CD4-positive, alpha-beta memory T cell (primary cell): ENCODE measurements at regions not wholly inside any gene's neighbourhood (a gene's known extent, or its start where the extent isn't known, plus 50 kb on each side); places are given as distances from the start of the nearest gene placed in this dataset.
"Not testable (repeated sequence)": the region's sequence is repeated elsewhere in the genome, so short reads cannot be mapped to it uniquely, and the experiment has no call there.

ENCODE experiments used
- CTCF ChIA-PET: fragments of 350-600 bp; sonication (Branson Sonifier 250); formaldehyde crosslinking; loops from one replicate; lab custom pipeline; 2021; ENCODE audit warnings: inconsistent platforms; ENCODE audit not compliant: partially characterized antibody; lab: Charles Lee
- POLR2A ChIA-PET: fragments of 350-600 bp; sonication (Branson Sonifier 250); formaldehyde crosslinking; loops from one replicate; lab custom pipeline; 2021; ENCODE audit not compliant: partially characterized antibody; lab: Charles Lee
- DNase-seq, 5 donors: peaks; one replicate each; pipeline versions ENCODE4 v3.0.0 to v3.0.0-alpha.2; 2020 to 2022; ENCODE audit warnings: mixed read lengths in 1 of 5
- H3K27ac ChIP-seq: one replicate; pipeline ENCODE4 v1.7.0; 2013; ENCODE audit warnings: low read depth, low read length
- H3K27me3 ChIP-seq: 2 replicates; pipeline ENCODE4 v1.7.0; 2013; ENCODE audit warnings: mild to moderate bottlenecking, low read length, moderate library complexity; ENCODE audit not compliant: insufficient read depth
- H3K36me3 ChIP-seq: 2 replicates; pipeline ENCODE4 v1.7.0; 2013; ENCODE audit warnings: mild to moderate bottlenecking, low read length, moderate library complexity; ENCODE audit not compliant: insufficient read depth
- H3K4me1 ChIP-seq: 2 replicates; pipeline ENCODE4 v1.7.0; 2013; ENCODE audit warnings: mild to moderate bottlenecking, low read length, moderate library complexity; ENCODE audit not compliant: insufficient read depth
- H3K4me3 ChIP-seq, 2 donors: one replicate each; pipeline ENCODE4 v1.7.0; 2013; ENCODE audit warnings: low read length in 2 of 2, mild to moderate bottlenecking in 1 of 2
- H3K9me3 ChIP-seq, 2 donors: one replicate each; pipeline ENCODE4 v1.7.0; 2013; ENCODE audit warnings: low read length in 2 of 2, control low read depth in 1 of 2; ENCODE audit not compliant: control insufficient read depth in 1 of 2
- H3K27ac Mint-ChIP-seq, 7 donors: one replicate each; pipeline ENCODE4 v1.8.0; 2020 to 2021; ENCODE audit warnings: mixed read lengths in 7 of 7, mild to moderate bottlenecking in 6 of 7, inconsistent platforms in 3 of 7, moderate library complexity in 3 of 7
- H3K27me3 Mint-ChIP-seq, 2 donors: one replicate each; pipeline ENCODE4 v1.8.0; 2020 to 2021; ENCODE audit warnings: mixed read lengths in 2 of 2
- H3K36me3 Mint-ChIP-seq, 2 donors: one replicate each; pipeline ENCODE4 v1.8.0; 2020 to 2021; ENCODE audit warnings: mixed read lengths in 2 of 2, inconsistent platforms in 1 of 2, mild to moderate bottlenecking in 1 of 2
- H3K4me1 Mint-ChIP-seq, 4 donors: one replicate each; pipeline ENCODE4 v1.8.0; 2020 to 2021; ENCODE audit warnings: mixed read lengths in 4 of 4, mild to moderate bottlenecking in 1 of 4
- H3K4me3 Mint-ChIP-seq, 8 donors: one replicate each; pipeline ENCODE4 v1.8.0; 2020 to 2021; ENCODE audit warnings: mixed read lengths in 8 of 8, mild to moderate bottlenecking in 7 of 8, moderate library complexity in 6 of 8, inconsistent platforms in 3 of 8
- H3K9me3 Mint-ChIP-seq, 8 donors: one replicate each; pipeline ENCODE4 v1.8.0; 2020 to 2021; ENCODE audit warnings: mixed read lengths in 8 of 8, mild to moderate bottlenecking in 5 of 8, inconsistent platforms in 3 of 8, moderate library complexity in 1 of 8
- intact Hi-C: fragments of 100-400 bp; cut with micrococcal nuclease; formaldehyde crosslinking; loops from one replicate; pipeline ENCODE4 v1.15.1; 2023

GRCh38 chr6:140711019-140711613 lies 1336.7 kb upstream of the CITED2 start:
- Histone ChIP-seq H3K4me1 (no peaks in the 10 kb centered on the region), H3K27me3 (no peaks in the 10 kb centered on the region), H3K4me3 (no peak overlapping the region), H3K36me3 (no peaks in the 10 kb centered on the region), H3K27ac (no peak overlapping the region), H3K9me3 (no peaks in the 10 kb centered on the region)
- intact Hi-C loops = no loop called here
- H3K4me3 Mint-ChIP-seq = no peak overlapping the region
- H3K36me3 Mint-ChIP-seq = no peaks in the 10 kb centered on the region
- H3K4me1 Mint-ChIP-seq = no peaks in the 10 kb centered on the region
- CTCF ChIA-PET = no interaction called here
- POLR2A ChIA-PET = no interaction called here
- H3K27ac Mint-ChIP-seq = no peak overlapping the region
- H3K27me3 Mint-ChIP-seq = no peaks in the 10 kb centered on the region
- peaks cover 0 to 6% (median under 1%) of the 10 kb centered on the region in 8 donors for H3K9me3 Mint-ChIP-seq
- no peak for DNase-seq

GRCh38 chr6:140708441-140708840 lies 1334.0 kb upstream of the CITED2 start:
- Mint-ChIP-seq H3K4me1 (no peaks in the 10 kb centered on the region), H3K27ac (no peak overlapping the region), H3K36me3 (no peaks in the 10 kb centered on the region), H3K9me3 (peaks cover 0 to 2% (median 0%) of the 10 kb centered on the region in 8 donors), H3K27me3 (peaks cover 0 to 1% of the 10 kb centered on the region in 2 donors), H3K4me3 (no peak overlapping the region)
- intact Hi-C loops = no loop called here
- ChIA-PET POLR2A (no interaction called here), CTCF (no interaction called here)
- H3K36me3 ChIP-seq = no peaks in the 10 kb centered on the region
- DNase-seq = no peak
- no peaks in the 10 kb centered on the region for H3K4me1 ChIP-seq
- no peak overlapping the region for H3K4me3 ChIP-seq
- H3K9me3 ChIP-seq = no peaks in the 10 kb centered on the region
- H3K27ac ChIP-seq = no peak overlapping the region
- no peaks in the 10 kb centered on the region for H3K27me3 ChIP-seq

- DNase-seq, CTCF ChIA-PET, H3K36me3 ChIP-seq, H3K4me1 Mint-ChIP-seq, H3K4me1 ChIP-seq, H3K27ac Mint-ChIP-seq, H3K27ac ChIP-seq, H3K9me3 ChIP-seq, intact Hi-C loops, H3K27me3 ChIP-seq, H3K9me3 Mint-ChIP-seq, H3K4me3 Mint-ChIP-seq, POLR2A ChIA-PET, H3K27me3 Mint-ChIP-seq, H3K36me3 Mint-ChIP-seq, H3K4me3 ChIP-seq: not testable (repeated sequence)
Observed at GRCh38 chr6:140704008-140704407, 1329.6 kb upstream of the CITED2 start.

- Mint-ChIP-seq H3K4me3 (no peak overlapping the region), H3K27ac (no peak overlapping the region), H3K9me3 (peaks cover 0 to 2% (median 0%) of the 10 kb centered on the region in 8 donors), H3K4me1 (no peaks in the 10 kb centered on the region), H3K27me3 (no peaks in the 10 kb centered on the region), H3K36me3 (no peaks in the 10 kb centered on the region)
- DNase-seq = no peak
- H3K9me3 ChIP-seq = no peaks in the 10 kb centered on the region
- intact Hi-C loops = no loop called here
- H3K36me3 ChIP-seq = no peaks in the 10 kb centered on the region
- no peaks in the 10 kb centered on the region for H3K4me1 ChIP-seq
- no peaks in the 10 kb centered on the region for H3K27me3 ChIP-seq
- ChIA-PET POLR2A (no interaction called here), CTCF (no interaction called here)
- H3K4me3 ChIP-seq = no peak overlapping the region
- no peak overlapping the region for H3K27ac ChIP-seq
Observed at GRCh38 chr6:140697585-140697984, 1323.1 kb upstream of the CITED2 start.

- H3K4me3 ChIP-seq = no peak overlapping the region
- ChIA-PET CTCF (no interaction called here), POLR2A (no interaction called here)
- Mint-ChIP-seq H3K9me3 (peaks cover 0 to 3% (median 0%) of the 10 kb centered on the region in 8 donors), H3K27me3 (no peaks in the 10 kb centered on the region), H3K36me3 (no peaks in the 10 kb centered on the region), H3K4me1 (no peaks in the 10 kb centered on the region), H3K4me3 (no peak overlapping the region), H3K27ac (no peak overlapping the region)
- no peaks in the 10 kb centered on the region for H3K4me1 ChIP-seq
- no peak overlapping the region for H3K27ac ChIP-seq
- intact Hi-C loops = no loop called here
- DNase-seq = no peak
- no peaks in the 10 kb centered on the region for H3K27me3 ChIP-seq
- no peaks in the 10 kb centered on the region for H3K9me3 ChIP-seq
- no peaks in the 10 kb centered on the region for H3K36me3 ChIP-seq
Observed at GRCh38 chr6:140684776-140685550, 1310.5 kb upstream of the CITED2 start.

GRCh38 chr6:140677781-140678528 lies 1303.5 kb upstream of the CITED2 start:
- CTCF ChIA-PET = no interaction called here
- H3K27me3 Mint-ChIP-seq = peaks cover 0 to 1% of the 10 kb centered on the region in 2 donors
- Histone ChIP-seq H3K36me3 (no peaks in the 10 kb centered on the region), H3K4me3 (no peak overlapping the region), H3K4me1 (no peaks in the 10 kb centered on the region), H3K9me3 (no peaks in the 10 kb centered on the region), H3K27me3 (no peaks in the 10 kb centered on the region), H3K27ac (no peak overlapping the region)
- no peak overlapping the region for H3K4me3 Mint-ChIP-seq
- no peak overlapping the region for H3K27ac Mint-ChIP-seq
- intact Hi-C loops = no loop called here
- H3K9me3 Mint-ChIP-seq = peaks cover 0 to 2% (median 0%) of the 10 kb centered on the region in 8 donors
- no peaks in the 10 kb centered on the region for H3K4me1 Mint-ChIP-seq
- POLR2A ChIA-PET = no interaction called here
- no peaks in the 10 kb centered on the region for H3K36me3 Mint-ChIP-seq
- no peak for DNase-seq

GRCh38 chr6:140671926-140672325 lies 1297.5 kb upstream of the CITED2 start:
- ChIA-PET POLR2A (no interaction called here), CTCF (interaction anchor here (1.0 kb wide), 1 partner anchor 1299 kb away, joined by 3 read pairs; no protein-coding TSS in a partner anchor)
- Mint-ChIP-seq H3K4me3 (no peak overlapping the region), H3K27ac (no peak overlapping the region), H3K4me1 (peaks cover 0 to 2% (median 0%) of the 10 kb centered on the region in 4 donors), H3K9me3 (no peaks in the 10 kb centered on the region), H3K36me3 (no peaks in the 10 kb centered on the region), H3K27me3 (peaks cover 4 to 5% of the 10 kb centered on the region in 2 donors)
- Histone ChIP-seq H3K9me3 (no peaks in the 10 kb centered on the region), H3K4me1 (no peaks in the 10 kb centered on the region), H3K27ac (no peak overlapping the region), H3K36me3 (no peaks in the 10 kb centered on the region), H3K4me3 (no peak overlapping the region), H3K27me3 (no peaks in the 10 kb centered on the region)
- peak in 1 of 5 donors; percentile 1 for DNase-seq
- intact Hi-C loops = loop anchor here (5.0 kb wide), 1 partner anchor 1305 kb away; no protein-coding TSS in a partner anchor
